ENCODE measurements at regions not wholly inside any gene's neighbourhood (a gene's known extent, or its start where the extent isn't known, plus 50 kb on each side); places are given as distances from the start of the nearest gene placed in this dataset.

- Histone ChIP-seq H3K27ac (no peak overlapping the region), H3K9me3 (no peaks in the 10 kb centered on the region), H3K4me3 (no peak overlapping the region), H3K27me3 (no peaks in the 10 kb centered on the region), H3K36me3 (no peaks in the 10 kb centered on the region), H3K4me1 (no peaks in the 10 kb centered on the region)
- 71 to 75% methylated on average over 1 of the region's 1 CpG for WGBS, 2 donors
- ATAC-seq (ENCODE audit: low FRiP score in 2 of 2) (no peak), DNase-seq (no peak)
- TF ChIP-seq EP300 (IDR thresholded peaks at IDR 0.05) (no peak), POLR2A (IDR thresholded peaks at IDR 0.05) (no peak), POLR2AphosphoS5 (IDR thresholded peaks at IDR 0.05) (no peak)
- TF ChIP-seq, protein P1, sequence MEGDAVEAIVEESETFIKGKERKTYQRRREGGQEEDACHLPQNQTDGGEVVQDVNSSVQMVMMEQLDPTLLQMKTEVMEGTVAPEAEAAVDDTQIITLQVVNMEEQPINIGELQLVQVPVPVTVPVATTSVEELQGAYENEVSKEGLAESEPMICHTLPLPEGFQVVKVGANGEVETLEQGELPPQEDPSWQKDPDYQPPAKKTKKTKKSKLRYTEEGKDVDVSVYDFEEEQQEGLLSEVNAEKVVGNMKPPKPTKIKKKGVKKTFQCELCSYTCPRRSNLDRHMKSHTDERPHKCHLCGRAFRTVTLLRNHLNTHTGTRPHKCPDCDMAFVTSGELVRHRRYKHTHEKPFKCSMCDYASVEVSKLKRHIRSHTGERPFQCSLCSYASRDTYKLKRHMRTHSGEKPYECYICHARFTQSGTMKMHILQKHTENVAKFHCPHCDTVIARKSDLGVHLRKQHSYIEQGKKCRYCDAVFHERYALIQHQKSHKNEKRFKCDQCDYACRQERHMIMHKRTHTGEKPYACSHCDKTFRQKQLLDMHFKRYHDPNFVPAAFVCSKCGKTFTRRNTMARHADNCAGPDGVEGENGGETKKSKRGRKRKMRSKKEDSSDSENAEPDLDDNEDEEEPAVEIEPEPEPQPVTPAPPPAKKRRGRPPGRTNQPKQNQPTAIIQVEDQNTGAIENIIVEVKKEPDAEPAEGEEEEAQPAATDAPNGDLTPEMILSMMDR (IDR thresholded peaks at IDR 0.05): no peak
Measured at GRCh38 chr14:48974994-48975393, 611.2 kb downstream of the RPS29 start.

DNA sequence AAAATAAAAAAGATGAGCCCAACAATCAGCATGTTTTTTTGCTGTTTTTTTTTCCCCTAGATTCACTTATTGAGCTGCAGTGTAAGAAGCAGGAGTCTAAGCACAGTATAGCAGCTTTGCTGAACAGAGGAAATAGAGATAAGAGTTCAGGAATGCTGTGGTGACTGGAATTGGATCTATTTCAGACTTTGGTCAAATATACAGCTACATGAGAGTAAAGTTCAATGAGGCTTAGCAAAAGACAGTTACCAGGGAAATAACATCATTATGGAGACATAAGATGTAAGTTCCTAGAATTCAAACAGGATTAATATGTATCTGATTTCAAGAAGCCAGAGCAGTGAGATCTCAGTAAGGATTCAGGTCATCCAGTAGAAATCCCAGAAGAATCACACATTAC is 613.0 kb downstream of the RPS29 start:
- Histone ChIP-seq H3K36me3 (no peaks in the 10 kb centered on the region), H3K4me3 (no peak overlapping the region), H3K9me3 (no peaks in the 10 kb centered on the region), H3K27me3 (no peaks in the 10 kb centered on the region), H3K4me1 (no peaks in the 10 kb centered on the region), H3K27ac (no peak overlapping the region)
- no peak for ATAC-seq (ENCODE audit: low FRiP score in 2 of 2)
- TF ChIP-seq, protein P1 (IDR thresholded peaks at IDR 0.05): no peak
- no peak for TF ChIP-seq EP300 (IDR thresholded peaks at IDR 0.05)
- no peak for TF ChIP-seq POLR2A (IDR thresholded peaks at IDR 0.05)
- TF ChIP-seq POLR2AphosphoS5 (IDR thresholded peaks at IDR 0.05): no peak
- no peak for DNase-seq

- Histone ChIP-seq H3K27ac (no peak overlapping the region), H3K9me3 (no peaks in the 10 kb centered on the region), H3K36me3 (no peaks in the 10 kb centered on the region), H3K27me3 (no peaks in the 10 kb centered on the region), H3K4me1 (no peaks in the 10 kb centered on the region), H3K4me3 (no peak overlapping the region)
- DNase-seq (no peak), ATAC-seq (ENCODE audit: low FRiP score in 2 of 2) (no peak)
- no peak for TF ChIP-seq EP300 (IDR thresholded peaks at IDR 0.05)
- no peak for TF ChIP-seq POLR2A (IDR thresholded peaks at IDR 0.05)
- TF ChIP-seq POLR2AphosphoS5 (IDR thresholded peaks at IDR 0.05): no peak
- TF ChIP-seq, protein P1 (IDR thresholded peaks at IDR 0.05): no peak
Measured at GRCh38 chr14:48970943-48971342, 615.2 kb downstream of the RPS29 start.

- ATAC-seq (ENCODE audit: low FRiP score in 2 of 2) (no peak), DNase-seq (no peak)
- no peak for TF ChIP-seq POLR2A (IDR thresholded peaks at IDR 0.05)
- TF ChIP-seq EP300 (IDR thresholded peaks at IDR 0.05): no peak
- TF ChIP-seq, protein P1 (IDR thresholded peaks at IDR 0.05): no peak
- no peak for TF ChIP-seq POLR2AphosphoS5 (IDR thresholded peaks at IDR 0.05)
- no peaks in the 10 kb centered on the region for H3K4me1 ChIP-seq
- H3K4me3 ChIP-seq: no peak overlapping the region
- H3K9me3 ChIP-seq: no peaks in the 10 kb centered on the region
- 18 to 22% methylated on average over 3 of the region's 3 CpGs for WGBS, 2 donors
- H3K27me3 ChIP-seq: no peaks in the 10 kb centered on the region
- no peak overlapping the region for H3K27ac ChIP-seq
- no peaks in the 10 kb centered on the region for H3K36me3 ChIP-seq
Measured at GRCh38 chr14:48967419-48967818, 618.8 kb downstream of the RPS29 start.

- DNase-seq (no peak), ATAC-seq (ENCODE audit: low FRiP score in 2 of 2) (no peak)
- Histone ChIP-seq H3K27ac (no peak overlapping the region), H3K4me3 (no peak overlapping the region), H3K36me3 (no peaks in the 10 kb centered on the region), H3K4me1 (no peaks in the 10 kb centered on the region), H3K27me3 (no peaks in the 10 kb centered on the region), H3K9me3 (no peaks in the 10 kb centered on the region)
- TF ChIP-seq POLR2AphosphoS5 (IDR thresholded peaks at IDR 0.05) (no peak), EP300 (IDR thresholded peaks at IDR 0.05) (no peak), POLR2A (IDR thresholded peaks at IDR 0.05) (no peak)
- TF ChIP-seq, protein P1 (IDR thresholded peaks at IDR 0.05): no peak
- WGBS, 2 donors: 49 to 51% methylated on average over 3 of the region's 3 CpGs
Measured at GRCh38 chr14:48963231-48963790, 622.9 kb downstream of the RPS29 start.

Measured in upper lobe of left lung (tissue), 6 donors.